ENCODE measurements at regions not wholly inside any gene's neighbourhood (a gene's known extent, or its start where the extent isn't known, plus 50 kb on each side); places are given as distances from the start of the nearest gene placed in this dataset.

DNA sequence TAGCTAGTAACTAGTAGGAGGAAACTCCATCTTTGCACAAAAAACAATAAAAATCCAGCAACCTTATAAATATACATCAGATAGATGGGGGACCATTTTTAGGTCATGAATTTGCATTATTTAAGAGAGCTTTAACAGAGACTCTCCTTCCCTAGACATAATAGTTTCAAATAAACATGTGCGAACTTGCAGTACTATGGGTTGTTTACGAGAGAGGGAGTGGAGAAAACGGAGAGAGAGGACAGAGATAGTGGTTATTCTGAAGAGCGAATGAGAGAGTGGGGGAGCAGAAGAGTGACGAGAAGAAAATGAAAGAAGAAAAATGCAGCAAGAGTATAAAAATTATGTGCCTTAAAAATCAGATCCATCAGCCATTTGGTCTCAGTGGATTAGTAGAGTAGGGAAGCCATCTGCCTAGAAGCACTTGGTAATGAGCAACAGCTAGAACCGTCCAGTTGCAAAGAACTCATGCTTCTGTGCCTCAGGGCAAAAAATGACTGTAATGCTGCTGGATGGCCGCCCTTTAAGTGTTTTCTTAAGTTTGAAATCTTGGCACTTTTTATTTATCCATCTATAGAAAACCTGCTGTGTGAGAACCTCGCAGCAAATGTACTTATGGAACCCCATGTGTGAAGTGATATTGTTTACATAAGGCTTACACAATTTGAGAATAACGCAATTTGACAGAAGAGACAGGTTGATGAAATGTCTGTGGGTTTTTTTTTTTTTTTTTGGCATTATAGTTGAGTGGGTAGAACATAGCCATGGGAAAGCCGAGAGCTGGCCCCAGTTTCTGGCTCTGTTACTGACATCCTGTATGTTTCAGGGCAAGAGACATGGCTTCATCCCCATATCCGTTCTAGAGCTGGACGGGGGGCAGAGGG, 95.6 kb upstream of the ZNF608 start (continued):
- TF ChIP-seq, protein P1, sequence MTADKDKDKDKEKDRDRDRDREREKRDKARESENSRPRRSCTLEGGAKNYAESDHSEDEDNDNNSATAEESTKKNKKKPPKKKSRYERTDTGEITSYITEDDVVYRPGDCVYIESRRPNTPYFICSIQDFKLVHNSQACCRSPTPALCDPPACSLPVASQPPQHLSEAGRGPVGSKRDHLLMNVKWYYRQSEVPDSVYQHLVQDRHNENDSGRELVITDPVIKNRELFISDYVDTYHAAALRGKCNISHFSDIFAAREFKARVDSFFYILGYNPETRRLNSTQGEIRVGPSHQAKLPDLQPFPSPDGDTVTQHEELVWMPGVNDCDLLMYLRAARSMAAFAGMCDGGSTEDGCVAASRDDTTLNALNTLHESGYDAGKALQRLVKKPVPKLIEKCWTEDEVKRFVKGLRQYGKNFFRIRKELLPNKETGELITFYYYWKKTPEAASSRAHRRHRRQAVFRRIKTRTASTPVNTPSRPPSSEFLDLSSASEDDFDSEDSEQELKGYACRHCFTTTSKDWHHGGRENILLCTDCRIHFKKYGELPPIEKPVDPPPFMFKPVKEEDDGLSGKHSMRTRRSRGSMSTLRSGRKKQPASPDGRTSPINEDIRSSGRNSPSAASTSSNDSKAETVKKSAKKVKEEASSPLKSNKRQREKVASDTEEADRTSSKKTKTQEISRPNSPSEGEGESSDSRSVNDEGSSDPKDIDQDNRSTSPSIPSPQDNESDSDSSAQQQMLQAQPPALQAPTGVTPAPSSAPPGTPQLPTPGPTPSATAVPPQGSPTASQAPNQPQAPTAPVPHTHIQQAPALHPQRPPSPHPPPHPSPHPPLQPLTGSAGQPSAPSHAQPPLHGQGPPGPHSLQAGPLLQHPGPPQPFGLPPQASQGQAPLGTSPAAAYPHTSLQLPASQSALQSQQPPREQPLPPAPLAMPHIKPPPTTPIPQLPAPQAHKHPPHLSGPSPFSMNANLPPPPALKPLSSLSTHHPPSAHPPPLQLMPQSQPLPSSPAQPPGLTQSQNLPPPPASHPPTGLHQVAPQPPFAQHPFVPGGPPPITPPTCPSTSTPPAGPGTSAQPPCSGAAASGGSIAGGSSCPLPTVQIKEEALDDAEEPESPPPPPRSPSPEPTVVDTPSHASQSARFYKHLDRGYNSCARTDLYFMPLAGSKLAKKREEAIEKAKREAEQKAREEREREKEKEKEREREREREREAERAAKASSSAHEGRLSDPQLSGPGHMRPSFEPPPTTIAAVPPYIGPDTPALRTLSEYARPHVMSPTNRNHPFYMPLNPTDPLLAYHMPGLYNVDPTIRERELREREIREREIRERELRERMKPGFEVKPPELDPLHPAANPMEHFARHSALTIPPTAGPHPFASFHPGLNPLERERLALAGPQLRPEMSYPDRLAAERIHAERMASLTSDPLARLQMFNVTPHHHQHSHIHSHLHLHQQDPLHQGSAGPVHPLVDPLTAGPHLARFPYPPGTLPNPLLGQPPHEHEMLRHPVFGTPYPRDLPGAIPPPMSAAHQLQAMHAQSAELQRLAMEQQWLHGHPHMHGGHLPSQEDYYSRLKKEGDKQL (CRISPR knock-in tag; IDR thresholded peaks at IDR 0.05; ENCODE audit: low read depth), result no peak
- TF ChIP-seq, protein P2, sequence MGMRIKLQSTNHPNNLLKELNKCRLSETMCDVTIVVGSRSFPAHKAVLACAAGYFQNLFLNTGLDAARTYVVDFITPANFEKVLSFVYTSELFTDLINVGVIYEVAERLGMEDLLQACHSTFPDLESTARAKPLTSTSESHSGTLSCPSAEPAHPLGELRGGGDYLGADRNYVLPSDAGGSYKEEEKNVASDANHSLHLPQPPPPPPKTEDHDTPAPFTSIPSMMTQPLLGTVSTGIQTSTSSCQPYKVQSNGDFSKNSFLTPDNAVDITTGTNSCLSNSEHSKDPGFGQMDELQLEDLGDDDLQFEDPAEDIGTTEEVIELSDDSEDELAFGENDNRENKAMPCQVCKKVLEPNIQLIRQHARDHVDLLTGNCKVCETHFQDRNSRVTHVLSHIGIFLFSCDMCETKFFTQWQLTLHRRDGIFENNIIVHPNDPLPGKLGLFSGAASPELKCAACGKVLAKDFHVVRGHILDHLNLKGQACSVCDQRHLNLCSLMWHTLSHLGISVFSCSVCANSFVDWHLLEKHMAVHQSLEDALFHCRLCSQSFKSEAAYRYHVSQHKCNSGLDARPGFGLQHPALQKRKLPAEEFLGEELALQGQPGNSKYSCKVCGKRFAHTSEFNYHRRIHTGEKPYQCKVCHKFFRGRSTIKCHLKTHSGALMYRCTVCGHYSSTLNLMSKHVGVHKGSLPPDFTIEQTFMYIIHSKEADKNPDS (CRISPR knock-in tag; IDR thresholded peaks at IDR 0.05), result no peak
- TF ChIP-seq, protein P3, sequence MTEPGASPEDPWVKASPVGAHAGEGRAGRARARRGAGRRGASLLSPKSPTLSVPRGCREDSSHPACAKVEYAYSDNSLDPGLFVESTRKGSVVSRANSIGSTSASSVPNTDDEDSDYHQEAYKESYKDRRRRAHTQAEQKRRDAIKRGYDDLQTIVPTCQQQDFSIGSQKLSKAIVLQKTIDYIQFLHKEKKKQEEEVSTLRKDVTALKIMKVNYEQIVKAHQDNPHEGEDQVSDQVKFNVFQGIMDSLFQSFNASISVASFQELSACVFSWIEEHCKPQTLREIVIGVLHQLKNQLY (CRISPR knock-in tag; IDR thresholded peaks at IDR 0.05), result no peak
- TF ChIP-seq ZNF382 (CRISPR knock-in tag; IDR thresholded peaks at IDR 0.05; ENCODE audit: borderline replicate concordance) (no peak), TOPORS (CRISPR knock-in tag; IDR thresholded peaks at IDR 0.05) (no peak), CBX5 (CRISPR knock-in tag; IDR thresholded peaks at IDR 0.05; ENCODE audit: borderline replicate concordance) (no peak), MAF1 (CRISPR knock-in tag; IDR thresholded peaks at IDR 0.05; ENCODE audit: borderline replicate concordance) (no peak)

All from HepG2 (cell line).